Endothelial cell (in vitro differentiated cells): ENCODE measurements at regions not wholly inside any gene's neighbourhood (a gene's known extent, or its start where the extent isn't known, plus 50 kb on each side); places are given as distances from the start of the nearest gene placed in this dataset.

ENCODE experiments used
- DNase-seq: peaks from one replicate; pipeline ENCODE4 v3.0.0; 2021; ENCODE audit warnings: low spot score
- H3K27ac Mint-ChIP-seq: one replicate; pipeline ENCODE4 v1.8.0; 2021; ENCODE audit warnings: mixed read lengths, inconsistent platforms; ENCODE audit not compliant: unreplicated experiment
- H3K27me3 Mint-ChIP-seq: one replicate; pipeline ENCODE4 v1.8.0; 2021; ENCODE audit warnings: mild to moderate bottlenecking, moderate library complexity, mixed read lengths, inconsistent platforms; ENCODE audit not compliant: unreplicated experiment
- H3K36me3 Mint-ChIP-seq: one replicate; pipeline ENCODE4 v1.8.0; 2021; ENCODE audit warnings: mild to moderate bottlenecking, low read depth, mixed read lengths, inconsistent platforms; ENCODE audit not compliant: unreplicated experiment
- H3K4me1 Mint-ChIP-seq: one replicate; pipeline ENCODE4 v1.8.0; 2021; ENCODE audit warnings: mild to moderate bottlenecking, mixed read lengths, inconsistent platforms; ENCODE audit not compliant: unreplicated experiment
- H3K4me3 Mint-ChIP-seq: one replicate; pipeline ENCODE4 v1.8.0; 2021; ENCODE audit warnings: mild to moderate bottlenecking, mixed read lengths, inconsistent platforms; ENCODE audit not compliant: unreplicated experiment
- H3K9me3 Mint-ChIP-seq: one replicate; pipeline ENCODE4 v1.8.0; 2021; ENCODE audit warnings: mixed read lengths, inconsistent platforms; ENCODE audit not compliant: unreplicated experiment
- CTCF ChIP-seq: fragments of 200-600 bp; sonication (generic); IDR thresholded peaks from one replicate; pipeline ENCODE4 v1.5.0; 2021; ENCODE audit warnings: antibody characterized with exemption; ENCODE audit not compliant: unreplicated experiment

DNA sequence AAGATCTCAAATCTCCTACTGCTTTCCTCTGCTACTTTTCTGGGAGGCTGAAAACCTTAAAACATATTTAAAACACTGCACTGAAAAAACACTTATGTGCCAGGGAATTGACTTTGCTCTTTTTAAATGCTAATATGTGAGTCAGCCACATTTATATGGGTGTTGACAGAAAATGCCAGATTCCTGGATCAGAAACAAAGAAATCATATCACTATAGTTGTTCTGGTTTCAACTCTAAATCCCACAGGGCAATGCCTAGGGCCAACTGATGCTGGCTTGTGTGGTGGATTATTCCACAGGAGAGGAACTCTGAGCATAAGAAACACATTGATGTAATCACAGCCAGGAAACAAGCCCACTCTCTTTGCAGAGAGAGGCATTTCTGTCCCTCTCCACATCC, 1439.0 kb upstream of the SPRY2 start:
- no peaks in the 10 kb centered on the region for H3K4me1 Mint-ChIP-seq
- no peak for DNase-seq
- H3K27me3 Mint-ChIP-seq, result no peaks in the 10 kb centered on the region
- no peaks in the 10 kb centered on the region for H3K36me3 Mint-ChIP-seq
- H3K4me3 Mint-ChIP-seq, result no peak overlapping the region
- no peaks in the 10 kb centered on the region for H3K9me3 Mint-ChIP-seq
- H3K27ac Mint-ChIP-seq, result no peak overlapping the region
- no peak for TF ChIP-seq CTCF

DNA sequence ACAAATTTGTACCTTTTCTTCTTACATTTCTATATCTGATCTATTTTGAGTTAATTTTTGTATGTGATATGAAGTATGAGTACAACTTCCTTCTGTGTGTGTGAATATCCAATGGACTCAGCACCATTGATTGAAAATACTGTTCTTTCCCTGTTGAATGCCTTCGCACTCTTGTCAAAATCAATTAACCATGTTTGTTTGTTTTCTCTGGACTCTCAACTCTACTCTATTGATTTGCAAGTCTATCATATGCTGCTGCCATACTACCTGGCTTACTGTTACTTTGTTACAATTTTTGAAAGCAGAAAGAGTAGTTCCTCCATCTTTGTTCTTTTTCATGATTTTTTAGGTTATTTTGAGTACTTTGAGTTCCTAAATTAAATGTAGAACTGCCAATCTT, 1437.4 kb upstream of the SPRY2 start:
- no peak overlapping the region for H3K27ac Mint-ChIP-seq
- no peak overlapping the region for H3K4me3 Mint-ChIP-seq
- H3K4me1 Mint-ChIP-seq, result no peaks in the 10 kb centered on the region
- H3K36me3 Mint-ChIP-seq, result no peaks in the 10 kb centered on the region
- no peaks in the 10 kb centered on the region for H3K27me3 Mint-ChIP-seq
- H3K9me3 Mint-ChIP-seq, result no peaks in the 10 kb centered on the region
- no peak for DNase-seq
- no peak for TF ChIP-seq CTCF

DNA sequence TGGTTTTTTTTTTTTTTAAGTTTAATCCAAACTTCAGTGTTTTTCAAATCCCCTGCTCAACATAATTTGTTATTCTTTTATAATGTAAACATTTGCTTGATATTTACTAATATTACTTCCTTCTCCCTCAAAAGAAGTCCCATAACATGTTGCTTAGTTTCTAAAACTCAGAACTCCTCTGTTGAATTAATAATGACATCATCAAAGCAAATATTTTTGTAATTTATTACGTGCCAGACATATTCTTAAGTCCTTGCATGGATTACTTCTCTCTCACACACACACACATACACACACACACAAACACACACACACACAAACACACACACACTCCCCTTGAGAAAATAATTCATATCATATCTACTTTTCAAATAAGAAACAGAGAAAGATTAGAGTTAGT, 1432.3 kb upstream of the SPRY2 start:
- no peaks in the 10 kb centered on the region for H3K9me3 Mint-ChIP-seq
- no peaks in the 10 kb centered on the region for H3K27me3 Mint-ChIP-seq
- H3K4me3 Mint-ChIP-seq, result no peak overlapping the region
- no peaks in the 10 kb centered on the region for H3K36me3 Mint-ChIP-seq
- no peaks in the 10 kb centered on the region for H3K4me1 Mint-ChIP-seq
- no peak overlapping the region for H3K27ac Mint-ChIP-seq
- TF ChIP-seq CTCF, result no peak
- no peak for DNase-seq

GRCh38 chr13:81771951-81772350, 1431.0 kb upstream of the SPRY2 start:
- no peaks in the 10 kb centered on the region for H3K9me3 Mint-ChIP-seq
- H3K27me3 Mint-ChIP-seq, result no peaks in the 10 kb centered on the region
- no peak overlapping the region for H3K4me3 Mint-ChIP-seq
- no peak for TF ChIP-seq CTCF
- no peaks in the 10 kb centered on the region for H3K36me3 Mint-ChIP-seq
- no peak for DNase-seq
- H3K4me1 Mint-ChIP-seq, result no peaks in the 10 kb centered on the region
- H3K27ac Mint-ChIP-seq, result no peak overlapping the region

DNA sequence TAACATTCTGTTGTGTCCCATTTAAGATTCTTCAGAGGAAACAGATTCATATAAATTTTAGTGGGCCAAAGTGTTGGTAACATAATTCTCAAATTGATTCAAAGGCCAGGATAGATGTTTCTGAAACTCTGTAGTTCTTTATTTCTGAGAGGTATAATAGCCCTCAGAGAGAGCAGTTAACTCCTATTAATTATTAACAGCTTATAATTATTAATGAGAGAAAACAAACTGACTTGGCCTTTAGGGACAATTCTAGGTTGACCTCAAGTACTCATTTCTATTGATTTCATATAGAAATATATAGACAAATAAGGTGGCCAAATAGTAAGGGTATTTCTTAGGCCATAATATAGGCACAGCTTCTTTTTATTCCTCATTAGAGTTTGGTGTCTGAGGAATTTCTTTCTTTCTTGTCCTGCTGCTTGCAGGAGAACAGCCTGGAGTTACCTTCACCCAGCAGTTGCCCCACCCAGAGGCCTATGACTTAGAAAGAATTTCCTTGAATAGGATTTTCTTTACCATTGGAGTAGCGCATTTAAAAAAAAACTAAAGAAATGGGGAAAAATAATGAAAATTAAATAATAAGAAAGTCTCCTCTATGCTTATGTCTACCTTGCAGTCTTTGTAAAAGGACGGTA, 1430.1 kb upstream of the SPRY2 start:
- Mint-ChIP-seq H3K27ac (no peak overlapping the region), H3K9me3 (no peaks in the 10 kb centered on the region), H3K4me3 (no peak overlapping the region), H3K27me3 (no peaks in the 10 kb centered on the region), H3K36me3 (no peaks in the 10 kb centered on the region), H3K4me1 (no peaks in the 10 kb centered on the region)
- no peak for TF ChIP-seq CTCF
- DNase-seq, result no peak
